A673 (cell line): ENCODE measurements at regions not wholly inside any gene's neighbourhood (a gene's known extent, or its start where the extent isn't known, plus 50 kb on each side); places are given as distances from the start of the nearest gene placed in this dataset.

ENCODE experiments used
- EZH2 ChIP-seq: fragments of 200-600 bp; sonication (generic); IDR thresholded peaks from 2 replicates; pipeline ENCODE4 v1.6.1; 2017; ENCODE audit warnings: borderline replicate concordance, low read depth, mild to moderate bottlenecking, mixed read lengths, antibody characterized with exemption, low read length; ENCODE audit not compliant: poor library complexity, severe bottlenecking
- TF ChIP-seq, protein P1 (sequence below): fragments of 300-800, 200-600 bp; sonication (generic); conservative IDR thresholded peaks from 2 replicates; pipeline ENCODE4 v1.5.1; 2017; ENCODE audit warnings: low read depth, mild to moderate bottlenecking, antibody characterized with exemption, low read length, moderate library complexity, mixed read lengths

DNA sequence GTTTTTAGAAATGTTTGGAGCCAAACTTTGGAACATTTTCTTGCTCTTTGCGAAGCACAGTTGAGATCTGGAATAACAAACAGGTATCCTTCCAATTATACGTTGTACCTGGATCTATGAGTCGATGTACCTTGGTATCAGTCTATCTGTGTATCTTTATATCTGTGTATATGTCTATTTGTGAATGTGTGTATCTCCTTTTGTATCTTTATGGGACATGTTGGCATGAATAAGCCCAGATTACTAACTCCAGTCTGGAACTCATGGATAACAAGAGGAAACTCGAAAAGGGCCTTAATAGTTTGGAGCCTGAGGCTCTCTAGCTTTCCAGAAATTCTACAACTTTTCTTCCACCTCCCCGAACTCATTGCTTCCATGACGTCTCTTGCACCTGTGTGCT, 490.0 kb downstream of the GATA3 start:
- TF ChIP-seq, protein P1, sequence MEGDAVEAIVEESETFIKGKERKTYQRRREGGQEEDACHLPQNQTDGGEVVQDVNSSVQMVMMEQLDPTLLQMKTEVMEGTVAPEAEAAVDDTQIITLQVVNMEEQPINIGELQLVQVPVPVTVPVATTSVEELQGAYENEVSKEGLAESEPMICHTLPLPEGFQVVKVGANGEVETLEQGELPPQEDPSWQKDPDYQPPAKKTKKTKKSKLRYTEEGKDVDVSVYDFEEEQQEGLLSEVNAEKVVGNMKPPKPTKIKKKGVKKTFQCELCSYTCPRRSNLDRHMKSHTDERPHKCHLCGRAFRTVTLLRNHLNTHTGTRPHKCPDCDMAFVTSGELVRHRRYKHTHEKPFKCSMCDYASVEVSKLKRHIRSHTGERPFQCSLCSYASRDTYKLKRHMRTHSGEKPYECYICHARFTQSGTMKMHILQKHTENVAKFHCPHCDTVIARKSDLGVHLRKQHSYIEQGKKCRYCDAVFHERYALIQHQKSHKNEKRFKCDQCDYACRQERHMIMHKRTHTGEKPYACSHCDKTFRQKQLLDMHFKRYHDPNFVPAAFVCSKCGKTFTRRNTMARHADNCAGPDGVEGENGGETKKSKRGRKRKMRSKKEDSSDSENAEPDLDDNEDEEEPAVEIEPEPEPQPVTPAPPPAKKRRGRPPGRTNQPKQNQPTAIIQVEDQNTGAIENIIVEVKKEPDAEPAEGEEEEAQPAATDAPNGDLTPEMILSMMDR = no peak
- TF ChIP-seq EZH2 = no peak
